VCaP (cell line): ENCODE measurements at regions not wholly inside any gene's neighbourhood (a gene's known extent, or its start where the extent isn't known, plus 50 kb on each side); places are given as distances from the start of the nearest gene placed in this dataset.
A peak's percentile ranks its signal among the peaks of the same experiment; 100 is the strongest.

Experiments
- H3K27ac ChIP-seq: fragments of 450-650 bp; 2 replicates; pipeline ENCODE4 v1.5.1; 2017
- CTCF ChIP-seq: fragments of 450-650 bp; conservative IDR thresholded peaks from 2 replicates; pipeline ENCODE4 v1.5.1; 2017; ENCODE audit warnings: mild to moderate bottlenecking, moderate library complexity

GRCh38 chr7:38120076-38120475 is 58.0 kb upstream of the STARD3NL start:
- H3K27ac ChIP-seq, result peak overlapping the region; percentile 29
- no peak for TF ChIP-seq CTCF

GRCh38 chr7:38122501-38122900 is 55.5 kb upstream of the STARD3NL start:
- no peak for TF ChIP-seq CTCF
- no peak overlapping the region for H3K27ac ChIP-seq

- no peak overlapping the region for H3K27ac ChIP-seq
- TF ChIP-seq CTCF, result no peak
Observed at GRCh38 chr7:38123494-38123893, 54.6 kb upstream of the STARD3NL start.

- no peak overlapping the region for H3K27ac ChIP-seq
- no peak for TF ChIP-seq CTCF
Observed at GRCh38 chr7:38127216-38128207, 50.5 kb upstream of the STARD3NL start.
